SK-N-SH treated with all-trans-retinoic acid at 6 μM for 48 hours (cell line): ENCODE measurements at regions not wholly inside any gene's neighbourhood (a gene's known extent, or its start where the extent isn't known, plus 50 kb on each side); places are given as distances from the start of the nearest gene placed in this dataset.

Source experiments
- RARB ChIP-seq: fragments of 250-450 bp; sonication (Bioruptor Pico); IDR thresholded peaks from 2 replicates; pipeline ENCODE4 v1.8.0; 2021; ENCODE audit warnings: mild to moderate bottlenecking, moderate library complexity
- ZFP30 ChIP-seq: fragments of 450-650 bp; formaldehyde crosslinking; IDR thresholded peaks from 2 replicates; pipeline ENCODE4 v1.5.0; 2022; ENCODE audit warnings: mild to moderate bottlenecking, moderate library complexity

- TF ChIP-seq ZFP30 (CRISPR knock-in tag) (no peak), RARB (CRISPR knock-in tag) (no peak)
Observed at GRCh38 chr7:131040467-131040932, 287.2 kb upstream of the MKLN1 start.
